ENCODE measurements at regions not wholly inside any gene's neighbourhood (a gene's known extent, or its start where the extent isn't known, plus 50 kb on each side); places are given as distances from the start of the nearest gene placed in this dataset.

DNA sequence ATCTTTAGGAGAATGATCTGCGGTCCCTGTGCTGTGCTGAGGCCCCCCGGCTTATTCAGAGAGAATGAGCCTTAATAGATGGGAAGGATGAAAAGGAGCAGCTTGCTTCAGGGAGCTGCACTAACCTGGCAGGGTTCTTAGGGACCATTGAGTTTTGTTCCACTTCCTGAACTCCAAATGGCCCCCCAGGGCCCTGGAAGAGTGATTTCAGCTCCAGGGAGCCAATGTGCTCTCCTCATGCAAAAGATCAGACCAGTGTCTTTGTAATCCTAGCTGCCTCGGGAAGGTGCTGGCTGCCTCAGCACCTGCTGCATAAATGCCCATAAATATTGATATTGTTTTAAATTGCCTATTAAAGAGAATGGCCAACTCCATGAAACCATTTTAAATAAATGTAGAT lies 210.2 kb downstream of the NCK2 start:
- TF ChIP-seq, protein P1, sequence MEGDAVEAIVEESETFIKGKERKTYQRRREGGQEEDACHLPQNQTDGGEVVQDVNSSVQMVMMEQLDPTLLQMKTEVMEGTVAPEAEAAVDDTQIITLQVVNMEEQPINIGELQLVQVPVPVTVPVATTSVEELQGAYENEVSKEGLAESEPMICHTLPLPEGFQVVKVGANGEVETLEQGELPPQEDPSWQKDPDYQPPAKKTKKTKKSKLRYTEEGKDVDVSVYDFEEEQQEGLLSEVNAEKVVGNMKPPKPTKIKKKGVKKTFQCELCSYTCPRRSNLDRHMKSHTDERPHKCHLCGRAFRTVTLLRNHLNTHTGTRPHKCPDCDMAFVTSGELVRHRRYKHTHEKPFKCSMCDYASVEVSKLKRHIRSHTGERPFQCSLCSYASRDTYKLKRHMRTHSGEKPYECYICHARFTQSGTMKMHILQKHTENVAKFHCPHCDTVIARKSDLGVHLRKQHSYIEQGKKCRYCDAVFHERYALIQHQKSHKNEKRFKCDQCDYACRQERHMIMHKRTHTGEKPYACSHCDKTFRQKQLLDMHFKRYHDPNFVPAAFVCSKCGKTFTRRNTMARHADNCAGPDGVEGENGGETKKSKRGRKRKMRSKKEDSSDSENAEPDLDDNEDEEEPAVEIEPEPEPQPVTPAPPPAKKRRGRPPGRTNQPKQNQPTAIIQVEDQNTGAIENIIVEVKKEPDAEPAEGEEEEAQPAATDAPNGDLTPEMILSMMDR (IDR thresholded peaks at IDR 0.05 in 4 of 5, conservative IDR thresholded peaks at IDR 0.05 in 1 of 5): no peak
- no peak for TF ChIP-seq POLR2A (IDR thresholded peaks at IDR 0.05)
